ENCODE measurements at regions not wholly inside any gene's neighbourhood (a gene's known extent, or its start where the extent isn't known, plus 50 kb on each side); places are given as distances from the start of the nearest gene placed in this dataset.

- DNase-seq (ENCODE audit: low spot score), result no peak
Measured at GRCh38 chr5:173719731-173720082, 103.3 kb upstream of the BOD1 start.

GRCh38 chr5:173720286-173720952, 104.0 kb upstream of the BOD1 start:
- DNase-seq (ENCODE audit: low spot score), result no peak

GRCh38 chr5:173720953-173721600, 104.6 kb upstream of the BOD1 start:
- no peak for DNase-seq (ENCODE audit: low spot score)

- DNase-seq (ENCODE audit: low spot score), result no peak
Measured at GRCh38 chr5:173721601-173722232, 105.3 kb upstream of the BOD1 start.

GRCh38 chr5:173726846-173727557, 110.6 kb upstream of the BOD1 start:
- no peak for DNase-seq (ENCODE audit: low spot score)

- no peak for DNase-seq (ENCODE audit: low spot score)
Measured at GRCh38 chr5:173727839-173728778, 111.7 kb upstream of the BOD1 start.

GRCh38 chr5:173729079-173729765, 112.8 kb upstream of the BOD1 start:
- no peak for DNase-seq (ENCODE audit: low spot score)

GRCh38 chr5:173730632-173731298, 114.3 kb upstream of the BOD1 start:
- DNase-seq (ENCODE audit: low spot score), result no peak

GRCh38 chr5:173733021-173733420, 116.6 kb upstream of the BOD1 start:
- DNase-seq (ENCODE audit: low spot score), result no peak

GRCh38 chr5:173733425-173733824, 117.0 kb upstream of the BOD1 start:
- no peak for DNase-seq (ENCODE audit: low spot score)

GRCh38 chr5:173733831-173734501, 117.5 kb upstream of the BOD1 start:
- DNase-seq (ENCODE audit: low spot score), result no peak

GRCh38 chr5:173734716-173735115, 118.3 kb upstream of the BOD1 start:
- no peak for DNase-seq (ENCODE audit: low spot score)

GRCh38 chr5:173735184-173735583, 118.7 kb upstream of the BOD1 start:
- no peak for DNase-seq (ENCODE audit: low spot score)

GRCh38 chr5:173735691-173736090, 119.2 kb upstream of the BOD1 start:
- DNase-seq (ENCODE audit: low spot score), result no peak

GRCh38 chr5:173736374-173736773, 119.9 kb upstream of the BOD1 start:
- DNase-seq (ENCODE audit: low spot score), result no peak

GRCh38 chr5:173736923-173737412, 120.5 kb upstream of the BOD1 start:
- no peak for DNase-seq (ENCODE audit: low spot score)

GRCh38 chr5:173739741-173740140, 123.3 kb upstream of the BOD1 start:
- no peak for DNase-seq (ENCODE audit: low spot score)

- no peak for DNase-seq (ENCODE audit: low spot score)
Measured at GRCh38 chr5:173740400-173740799, 124.0 kb upstream of the BOD1 start.

- no peak for DNase-seq (ENCODE audit: low spot score)
Measured at GRCh38 chr5:173741087-173741486, 124.6 kb upstream of the BOD1 start.

All from CD4-positive, alpha-beta T cell treated with Interleukin-15 for 4 hours (primary cell).